Activated T-helper 17 cell treated with anti-CD3 and anti-CD28 coated beads, Interleukin-2, amount 50 U/mL, for 72 hours (primary cell): ENCODE measurements at regions not wholly inside any gene's neighbourhood (a gene's known extent, or its start where the extent isn't known, plus 50 kb on each side); places are given as distances from the start of the nearest gene placed in this dataset.
"Not testable (repeated sequence)": the region's sequence is repeated elsewhere in the genome, so short reads cannot be mapped to it uniquely, and the experiment has no call there.

ENCODE experiments used
- ATAC-seq: fragments of 150-1000 bp; cut with Tn5 transposase; replicated peaks from 2 replicates; pipeline ENCODE4 v1.10.0; 2021; ENCODE audit warnings: mild to moderate bottlenecking, moderate library complexity
- H3K27ac Mint-ChIP-seq: one replicate; pipeline ENCODE4 v1.8.0; 2022; ENCODE audit warnings: mixed read lengths
- H3K27me3 Mint-ChIP-seq: one replicate; pipeline ENCODE4 v1.8.0; 2022; ENCODE audit warnings: mixed read lengths
- H3K36me3 Mint-ChIP-seq: one replicate; pipeline ENCODE4 v1.8.0; 2022; ENCODE audit warnings: low read depth, mild to moderate bottlenecking, mixed read lengths
- H3K4me1 Mint-ChIP-seq: one replicate; pipeline ENCODE4 v1.8.0; 2022; ENCODE audit warnings: mixed read lengths
- H3K4me3 Mint-ChIP-seq: one replicate; pipeline ENCODE4 v1.8.0; 2022; ENCODE audit warnings: mild to moderate bottlenecking, mixed read lengths
- H3K9me3 Mint-ChIP-seq: one replicate; pipeline ENCODE4 v1.8.0; 2022; ENCODE audit warnings: mixed read lengths

- no peak for ATAC-seq
Measured at GRCh38 chr2:150209746-150210145, 277.7 kb downstream of the RND3 start.

GRCh38 chr2:150208689-150209088, 278.8 kb downstream of the RND3 start:
- H3K4me3 Mint-ChIP-seq = no peak overlapping the region
- no peaks in the 10 kb centered on the region for H3K4me1 Mint-ChIP-seq
- no peak overlapping the region for H3K27ac Mint-ChIP-seq
- ATAC-seq = no peak
- H3K36me3 Mint-ChIP-seq = no peaks in the 10 kb centered on the region
- no peaks in the 10 kb centered on the region for H3K27me3 Mint-ChIP-seq
- no peaks in the 10 kb centered on the region for H3K9me3 Mint-ChIP-seq

More at GRCh38 chr2:150209746-150210145, 277.7 kb downstream of the RND3 start:
- no peaks in the 10 kb centered on the region for H3K4me1 Mint-ChIP-seq
- H3K27ac Mint-ChIP-seq = no peak overlapping the region
- H3K27me3 Mint-ChIP-seq = no peaks in the 10 kb centered on the region
- H3K9me3 Mint-ChIP-seq = no peaks in the 10 kb centered on the region
- H3K36me3 Mint-ChIP-seq = no peaks in the 10 kb centered on the region
- no peak overlapping the region for H3K4me3 Mint-ChIP-seq

- Mint-ChIP-seq H3K27me3 (no peaks in the 10 kb centered on the region), H3K4me3 (no peak overlapping the region), H3K4me1 (no peaks in the 10 kb centered on the region), H3K27ac (no peak overlapping the region), H3K36me3 (no peaks in the 10 kb centered on the region), H3K9me3 (no peaks in the 10 kb centered on the region)
- ATAC-seq = no peak
Measured at GRCh38 chr2:150207979-150208378, 279.5 kb downstream of the RND3 start.

GRCh38 chr2:150204451-150204850, 283.0 kb downstream of the RND3 start:
- Mint-ChIP-seq H3K4me3 (no peak overlapping the region), H3K9me3 (no peaks in the 10 kb centered on the region), H3K36me3 (no peaks in the 10 kb centered on the region), H3K4me1 (no peaks in the 10 kb centered on the region), H3K27ac (no peak overlapping the region), H3K27me3 (no peaks in the 10 kb centered on the region)
- no peak for ATAC-seq

- not testable (repeated sequence) for H3K27me3 Mint-ChIP-seq, H3K9me3 Mint-ChIP-seq, H3K27ac Mint-ChIP-seq, H3K4me3 Mint-ChIP-seq, ATAC-seq, H3K4me1 Mint-ChIP-seq, H3K36me3 Mint-ChIP-seq
Measured at GRCh38 chr2:150194816-150195215, 292.7 kb downstream of the RND3 start.

GRCh38 chr2:150192701-150193100, 294.8 kb downstream of the RND3 start:
- no peaks in the 10 kb centered on the region for H3K36me3 Mint-ChIP-seq
- no peak overlapping the region for H3K27ac Mint-ChIP-seq
- ATAC-seq = no peak
- no peaks in the 10 kb centered on the region for H3K4me1 Mint-ChIP-seq
- no peaks in the 10 kb centered on the region for H3K27me3 Mint-ChIP-seq
- H3K4me3 Mint-ChIP-seq = no peak overlapping the region
- H3K9me3 Mint-ChIP-seq = peaks cover 4% of the 10 kb centered on the region

- no peaks in the 10 kb centered on the region for H3K4me1 Mint-ChIP-seq
Measured at GRCh38 chr2:150191349-150191748, 296.1 kb downstream of the RND3 start.

GRCh38 chr2:150190546-150190945, 296.9 kb downstream of the RND3 start:
- no peak overlapping the region for H3K27ac Mint-ChIP-seq
- no peak overlapping the region for H3K4me3 Mint-ChIP-seq
- H3K9me3 Mint-ChIP-seq = no peaks in the 10 kb centered on the region
- no peaks in the 10 kb centered on the region for H3K27me3 Mint-ChIP-seq
- H3K4me1 Mint-ChIP-seq = no peaks in the 10 kb centered on the region
- no peak for ATAC-seq
- no peaks in the 10 kb centered on the region for H3K36me3 Mint-ChIP-seq

More at GRCh38 chr2:150191349-150191748, 296.1 kb downstream of the RND3 start:
- H3K4me3 Mint-ChIP-seq = no peak overlapping the region
- ATAC-seq = no peak
- H3K36me3 Mint-ChIP-seq = no peaks in the 10 kb centered on the region
- peaks cover 4% of the 10 kb centered on the region for H3K9me3 Mint-ChIP-seq
- no peak overlapping the region for H3K27ac Mint-ChIP-seq
- no peaks in the 10 kb centered on the region for H3K27me3 Mint-ChIP-seq

GRCh38 chr2:150188800-150189199, 298.7 kb downstream of the RND3 start:
- H3K36me3 Mint-ChIP-seq = no peaks in the 10 kb centered on the region
- H3K4me3 Mint-ChIP-seq = no peak overlapping the region
- ATAC-seq = no peak
- no peaks in the 10 kb centered on the region for H3K4me1 Mint-ChIP-seq
- no peaks in the 10 kb centered on the region for H3K27me3 Mint-ChIP-seq
- H3K27ac Mint-ChIP-seq = no peak overlapping the region
- no peaks in the 10 kb centered on the region for H3K9me3 Mint-ChIP-seq

- Mint-ChIP-seq H3K36me3 (no peaks in the 10 kb centered on the region), H3K4me1 (no peaks in the 10 kb centered on the region), H3K27me3 (no peaks in the 10 kb centered on the region), H3K27ac (no peak overlapping the region), H3K4me3 (no peak overlapping the region), H3K9me3 (no peaks in the 10 kb centered on the region)
- ATAC-seq = no peak
Measured at GRCh38 chr2:150188177-150188576, 299.3 kb downstream of the RND3 start.

- ATAC-seq = no peak
- no peaks in the 10 kb centered on the region for H3K36me3 Mint-ChIP-seq
- no peaks in the 10 kb centered on the region for H3K27me3 Mint-ChIP-seq
- H3K9me3 Mint-ChIP-seq = no peaks in the 10 kb centered on the region
- H3K4me1 Mint-ChIP-seq = no peaks in the 10 kb centered on the region
- no peak overlapping the region for H3K27ac Mint-ChIP-seq
- H3K4me3 Mint-ChIP-seq = no peak overlapping the region
Measured at GRCh38 chr2:150182566-150183235, 304.8 kb downstream of the RND3 start.

GRCh38 chr2:150178591-150178990, 308.9 kb downstream of the RND3 start:
- Mint-ChIP-seq H3K27me3 (no peaks in the 10 kb centered on the region), H3K9me3 (no peaks in the 10 kb centered on the region), H3K27ac (no peak overlapping the region), H3K4me3 (no peak overlapping the region), H3K36me3 (no peaks in the 10 kb centered on the region), H3K4me1 (no peaks in the 10 kb centered on the region)
- no peak for ATAC-seq

GRCh38 chr2:150174971-150175421, 312.5 kb downstream of the RND3 start:
- Mint-ChIP-seq H3K4me1 (no peaks in the 10 kb centered on the region), H3K4me3 (no peak overlapping the region), H3K9me3 (peaks cover 8% of the 10 kb centered on the region), H3K36me3 (no peaks in the 10 kb centered on the region), H3K27me3 (no peaks in the 10 kb centered on the region), H3K27ac (no peak overlapping the region)
- no peak for ATAC-seq

GRCh38 chr2:150174056-150174805, 313.2 kb downstream of the RND3 start:
- H3K9me3 Mint-ChIP-seq = peaks cover 8% of the 10 kb centered on the region
- ATAC-seq = no peak
- no peak overlapping the region for H3K4me3 Mint-ChIP-seq
- H3K36me3 Mint-ChIP-seq = no peaks in the 10 kb centered on the region
- no peaks in the 10 kb centered on the region for H3K4me1 Mint-ChIP-seq
- H3K27me3 Mint-ChIP-seq = no peaks in the 10 kb centered on the region
- no peak overlapping the region for H3K27ac Mint-ChIP-seq

GRCh38 chr2:150171065-150171548, 316.4 kb downstream of the RND3 start:
- Mint-ChIP-seq H3K4me3 (no peak overlapping the region), H3K27me3 (no peaks in the 10 kb centered on the region), H3K4me1 (no peaks in the 10 kb centered on the region), H3K36me3 (no peaks in the 10 kb centered on the region), H3K9me3 (peaks cover 12% of the 10 kb centered on the region), H3K27ac (no peak overlapping the region)
- no peak for ATAC-seq
